Trophoblast cell (in vitro differentiated cells and primary cell): ENCODE measurements at regions not wholly inside any gene's neighbourhood (a gene's known extent, or its start where the extent isn't known, plus 50 kb on each side); places are given as distances from the start of the nearest gene placed in this dataset.
A peak's percentile ranks its signal among the peaks of the same experiment; 100 is the strongest.

Experiments used
- DNase-seq, 2 donors: peaks; one replicate each; pipeline ENCODE4 v3.0.0-alpha.2; 2016
- H2AFZ ChIP-seq: 2 replicates; pipeline ENCODE4 v1.6.1; 2013; ENCODE audit warnings: low read length, moderate library complexity, mild to moderate bottlenecking; ENCODE audit not compliant: insufficient read depth, poor library complexity
- H2AK5ac ChIP-seq: 2 replicates; pipeline ENCODE4 v1.6.1; 2013; ENCODE audit warnings: mild to moderate bottlenecking, low read length
- H2BK120ac ChIP-seq: 2 replicates; pipeline ENCODE4 v1.6.1; 2013; ENCODE audit warnings: low read length, mild to moderate bottlenecking, moderate library complexity; ENCODE audit not compliant: insufficient read depth, poor library complexity
- H2BK12ac ChIP-seq: 2 replicates; pipeline ENCODE4 v1.6.1; 2013; ENCODE audit warnings: mild to moderate bottlenecking, low read length, moderate library complexity
- H2BK5ac ChIP-seq: 2 replicates; pipeline ENCODE4 v1.6.1; 2013; ENCODE audit warnings: low read length, low read depth, moderate library complexity, mild to moderate bottlenecking; ENCODE audit not compliant: poor library complexity
- H3K14ac ChIP-seq: 2 replicates; pipeline ENCODE4 v1.6.1; 2013; ENCODE audit warnings: mild to moderate bottlenecking, low read length
- H3K18ac ChIP-seq: 2 replicates; pipeline ENCODE4 v1.6.1; 2013; ENCODE audit warnings: mild to moderate bottlenecking, low read length
- H3K23ac ChIP-seq: 2 replicates; pipeline ENCODE4 v1.6.1; 2013; ENCODE audit warnings: low read length
- H3K27ac ChIP-seq: 2 replicates; pipeline ENCODE4 v1.5.1; 2013; ENCODE audit warnings: low read depth, mild to moderate bottlenecking, inconsistent platforms, low read length, moderate library complexity
- H3K27me3 ChIP-seq: 2 replicates; pipeline ENCODE4 v1.6.1; 2013; ENCODE audit warnings: inconsistent platforms, mild to moderate bottlenecking, low read length, moderate library complexity; ENCODE audit not compliant: insufficient read depth
- H3K36me3 ChIP-seq, 2 experiments: 1 replicate in 1 of 2; 2 replicates in 1 of 2; pipeline ENCODE4 v1.6.1; 2013; ENCODE audit warnings: low read length in 2 of 2, mild to moderate bottlenecking in 2 of 2, moderate library complexity in 1 of 2; ENCODE audit not compliant: insufficient read depth in 2 of 2, control insufficient read depth in 1 of 2
- H3K4ac ChIP-seq: 2 replicates; pipeline ENCODE4 v1.6.1; 2013; ENCODE audit warnings: low read depth, mild to moderate bottlenecking, low read length, moderate library complexity
- H3K4me1 ChIP-seq, 2 experiments: 1 replicate in 1 of 2; 2 replicates in 1 of 2; pipeline ENCODE4 v1.6.1; 2013; ENCODE audit warnings: low read length in 2 of 2, mild to moderate bottlenecking in 2 of 2, moderate library complexity in 1 of 2; ENCODE audit not compliant: insufficient read depth in 2 of 2, control insufficient read depth in 1 of 2
- H3K4me2 ChIP-seq: 2 replicates; pipeline ENCODE4 v1.6.1; 2013; ENCODE audit warnings: inconsistent platforms, mild to moderate bottlenecking, low read length, moderate library complexity
- H3K4me3 ChIP-seq: 2 replicates; pipeline ENCODE4 v1.5.1; 2013; ENCODE audit warnings: mild to moderate bottlenecking, low read depth, low read length, inconsistent platforms
- H3K79me1 ChIP-seq: one replicate; pipeline ENCODE4 v1.6.1; 2013; ENCODE audit warnings: low read length
- H3K79me2 ChIP-seq: 2 replicates; pipeline ENCODE4 v1.6.1; 2013; ENCODE audit warnings: low read length, mild to moderate bottlenecking; ENCODE audit not compliant: control insufficient read depth, insufficient read depth, poor library complexity
- H3K9ac ChIP-seq: 2 replicates; pipeline ENCODE4 v1.6.1; 2013; ENCODE audit warnings: mild to moderate bottlenecking, low read length
- H3K9me3 ChIP-seq: 2 replicates; pipeline ENCODE4 v1.6.1; 2013; ENCODE audit warnings: low read depth, mild to moderate bottlenecking, control low read depth, inconsistent platforms, low read length; ENCODE audit not compliant: insufficient read depth
- H4K12ac ChIP-seq: 2 replicates; pipeline ENCODE4 v1.6.1; 2013; ENCODE audit warnings: low read depth, mild to moderate bottlenecking, low read length, moderate library complexity
- H4K8ac ChIP-seq: 2 replicates; pipeline ENCODE4 v1.6.1; 2013; ENCODE audit warnings: low read depth, mild to moderate bottlenecking, low read length, moderate library complexity
- H4K91ac ChIP-seq: one replicate; pipeline ENCODE4 v1.6.1; 2013; ENCODE audit warnings: low read depth, mild to moderate bottlenecking, low read length, moderate library complexity
- WGBS: extraction: QIAGEN DNeasy Blood & Tissue Kit; methylation state at CpG from one replicate; pipeline ENCODE4 v1.1.7; 2013; ENCODE audit warnings: missing lambda C conversion rate; ENCODE audit not compliant: insufficient read length, insufficient coverage; ENCODE audit errors: extremely low coverage; 5-methylcytosine and 5-hydroxymethylcytosine counted together

- H2BK12ac ChIP-seq: peak overlapping the region; percentile 43
- H3K18ac ChIP-seq: no peak overlapping the region
- H3K4me2 ChIP-seq: no peak overlapping the region
- no peaks in the 10 kb centered on the region for H3K36me3 ChIP-seq
- H3K4ac ChIP-seq: no peak overlapping the region
- no peak overlapping the region for H2BK5ac ChIP-seq
- no CpG with 5 or more reads among the region's 32 CpGs for WGBS
- no peak overlapping the region for H3K14ac ChIP-seq
- H3K27me3 ChIP-seq: no peaks in the 10 kb centered on the region
- H2AFZ ChIP-seq: no peak overlapping the region
- H3K4me3 ChIP-seq: no peak overlapping the region
- H3K9ac ChIP-seq: no peak overlapping the region
- no peak overlapping the region for H4K12ac ChIP-seq
- H3K4me1 ChIP-seq: no peaks in the 10 kb centered on the region
- H3K9me3 ChIP-seq: no peaks in the 10 kb centered on the region
- H2AK5ac ChIP-seq: no peak overlapping the region
- no peak overlapping the region for H3K23ac ChIP-seq
- DNase-seq: no peak
- no peak overlapping the region for H4K8ac ChIP-seq
- no peak overlapping the region for H2BK120ac ChIP-seq
- peak overlapping the region; percentile 35 for H4K91ac ChIP-seq
- no peaks in the 10 kb centered on the region for H3K79me1 ChIP-seq
- H3K27ac ChIP-seq: no peak overlapping the region
- no peaks in the 10 kb centered on the region for H3K79me2 ChIP-seq
Measured at GRCh38 chr10:28925121-28925663, 247.9 kb downstream of the BAMBI start.

DNA sequence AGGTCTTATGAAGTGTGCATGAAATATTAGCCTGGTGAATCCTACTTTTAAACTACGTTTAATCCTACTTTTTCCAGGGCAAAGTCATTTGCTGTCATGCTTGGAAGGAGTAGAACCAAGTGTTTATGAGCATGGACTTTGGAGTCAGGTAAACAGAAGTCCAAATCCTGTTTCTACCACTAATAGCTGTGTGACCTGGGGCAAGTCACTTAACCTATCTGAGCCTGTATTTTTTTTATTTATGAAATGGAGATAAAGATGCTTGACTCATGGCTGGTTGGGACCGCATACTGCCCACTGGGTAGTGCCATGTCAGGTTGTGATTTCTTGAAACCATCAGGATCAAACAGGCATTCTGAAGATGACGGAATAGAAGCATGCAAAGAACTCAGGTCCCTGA, 249.6 kb downstream of the BAMBI start:
- DNase-seq: no peak
- Histone ChIP-seq H3K4ac (no peak overlapping the region), H3K27ac (no peak overlapping the region), H3K23ac (no peak overlapping the region), H3K4me3 (no peak overlapping the region), H2AK5ac (no peak overlapping the region), H2BK120ac (no peak overlapping the region), H3K4me2 (no peak overlapping the region), H3K9me3 (no peaks in the 10 kb centered on the region), H2BK5ac (no peak overlapping the region), H3K27me3 (no peaks in the 10 kb centered on the region), H3K79me1 (no peaks in the 10 kb centered on the region), H2AFZ (no peak overlapping the region), H3K18ac (no peak overlapping the region), H2BK12ac (no peak overlapping the region), H3K36me3 (no peaks in the 10 kb centered on the region), H3K14ac (no peak overlapping the region), H3K79me2 (no peaks in the 10 kb centered on the region), H4K8ac (no peak overlapping the region), H3K9ac (no peak overlapping the region), H3K4me1 (no peaks in the 10 kb centered on the region), H4K91ac (no peak overlapping the region), H4K12ac (no peak overlapping the region)
- WGBS: no CpG with 5 or more reads among the region's 3 CpGs

DNA sequence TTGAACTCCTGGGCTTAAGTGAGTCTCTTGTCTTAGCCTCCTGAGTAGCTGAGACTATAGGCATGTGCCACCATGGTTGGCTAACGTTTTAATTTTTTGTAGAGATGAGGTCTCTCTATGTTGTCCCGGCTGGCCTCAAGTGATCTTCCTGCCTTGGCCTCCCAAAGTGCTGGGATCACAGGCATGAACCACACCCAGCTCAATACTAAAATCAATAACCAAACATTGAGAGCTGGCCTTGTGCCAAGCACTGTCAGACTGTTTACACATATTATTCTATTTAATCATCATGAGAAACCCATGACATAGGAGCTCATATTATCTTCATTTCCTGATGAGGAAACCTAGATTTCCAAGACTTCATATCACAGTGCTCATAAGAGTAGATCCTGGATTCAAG, 251.2 kb downstream of the BAMBI start:
- Histone ChIP-seq H2BK5ac (no peak overlapping the region), H2BK120ac (no peak overlapping the region), H3K4me1 (no peaks in the 10 kb centered on the region), H4K12ac (no peak overlapping the region), H3K79me1 (no peaks in the 10 kb centered on the region), H4K8ac (no peak overlapping the region), H2BK12ac (no peak overlapping the region), H3K18ac (no peak overlapping the region), H3K14ac (no peak overlapping the region), H3K79me2 (no peaks in the 10 kb centered on the region), H2AK5ac (no peak overlapping the region), H3K4ac (no peak overlapping the region), H3K23ac (no peak overlapping the region), H3K36me3 (no peaks in the 10 kb centered on the region), H4K91ac (peak overlapping the region; percentile 6), H2AFZ (no peak overlapping the region), H3K27me3 (no peaks in the 10 kb centered on the region), H3K9me3 (no peaks in the 10 kb centered on the region), H3K9ac (no peak overlapping the region), H3K4me3 (no peak overlapping the region), H3K4me2 (no peak overlapping the region), H3K27ac (no peak overlapping the region)
- no peak for DNase-seq
- WGBS: no CpG with 5 or more reads among the region's 2 CpGs

- no CpG with 5 or more reads among the region's 3 CpGs for WGBS
- Histone ChIP-seq H4K91ac (no peak overlapping the region), H2AK5ac (no peak overlapping the region), H3K36me3 (no peaks in the 10 kb centered on the region), H3K4me3 (no peak overlapping the region), H3K4me1 (no peaks in the 10 kb centered on the region), H3K14ac (no peak overlapping the region), H3K9me3 (no peaks in the 10 kb centered on the region), H3K79me2 (no peaks in the 10 kb centered on the region), H2AFZ (no peak overlapping the region), H3K18ac (no peak overlapping the region), H3K4me2 (no peak overlapping the region), H4K12ac (no peak overlapping the region), H3K9ac (no peak overlapping the region), H3K79me1 (no peaks in the 10 kb centered on the region), H3K23ac (no peak overlapping the region), H3K27me3 (no peaks in the 10 kb centered on the region), H2BK5ac (no peak overlapping the region), H2BK120ac (no peak overlapping the region), H2BK12ac (no peak overlapping the region), H3K27ac (no peak overlapping the region), H3K4ac (no peak overlapping the region), H4K8ac (no peak overlapping the region)
- DNase-seq: no peak
Measured at GRCh38 chr10:28929942-28930341, 252.6 kb downstream of the BAMBI start.
